ENCODE measurements at regions not wholly inside any gene's neighbourhood (a gene's known extent, or its start where the extent isn't known, plus 50 kb on each side); places are given as distances from the start of the nearest gene placed in this dataset.

DNA sequence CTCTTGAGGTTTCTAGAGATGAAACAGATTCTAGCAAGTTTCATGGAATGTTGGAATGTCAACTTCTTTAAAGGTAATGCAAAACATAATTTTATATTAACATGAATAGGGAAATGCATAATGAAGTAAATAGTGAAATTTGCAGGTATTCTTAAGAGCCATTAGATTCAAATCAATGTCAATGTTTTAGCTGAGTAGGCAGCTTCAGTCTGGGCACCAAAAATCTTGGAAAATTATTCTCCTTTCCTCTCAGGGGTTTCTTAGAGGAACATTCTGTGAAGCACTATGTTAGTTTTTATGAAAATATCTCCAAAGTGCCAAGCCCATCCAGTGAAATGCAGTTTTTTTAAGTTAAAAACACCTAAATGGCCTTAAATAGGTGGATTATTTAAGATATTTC lies 300.8 kb downstream of the PAX1 start:
- TF ChIP-seq, protein P1, sequence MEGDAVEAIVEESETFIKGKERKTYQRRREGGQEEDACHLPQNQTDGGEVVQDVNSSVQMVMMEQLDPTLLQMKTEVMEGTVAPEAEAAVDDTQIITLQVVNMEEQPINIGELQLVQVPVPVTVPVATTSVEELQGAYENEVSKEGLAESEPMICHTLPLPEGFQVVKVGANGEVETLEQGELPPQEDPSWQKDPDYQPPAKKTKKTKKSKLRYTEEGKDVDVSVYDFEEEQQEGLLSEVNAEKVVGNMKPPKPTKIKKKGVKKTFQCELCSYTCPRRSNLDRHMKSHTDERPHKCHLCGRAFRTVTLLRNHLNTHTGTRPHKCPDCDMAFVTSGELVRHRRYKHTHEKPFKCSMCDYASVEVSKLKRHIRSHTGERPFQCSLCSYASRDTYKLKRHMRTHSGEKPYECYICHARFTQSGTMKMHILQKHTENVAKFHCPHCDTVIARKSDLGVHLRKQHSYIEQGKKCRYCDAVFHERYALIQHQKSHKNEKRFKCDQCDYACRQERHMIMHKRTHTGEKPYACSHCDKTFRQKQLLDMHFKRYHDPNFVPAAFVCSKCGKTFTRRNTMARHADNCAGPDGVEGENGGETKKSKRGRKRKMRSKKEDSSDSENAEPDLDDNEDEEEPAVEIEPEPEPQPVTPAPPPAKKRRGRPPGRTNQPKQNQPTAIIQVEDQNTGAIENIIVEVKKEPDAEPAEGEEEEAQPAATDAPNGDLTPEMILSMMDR (IDR thresholded peaks at IDR 0.05): no peak
- TF ChIP-seq JAZF1 (CRISPR knock-in tag; IDR thresholded peaks at IDR 0.05) (no peak), USF2 (CRISPR knock-in tag; IDR thresholded peaks at IDR 0.05) (no peak), ZBTB21 (CRISPR knock-in tag; IDR thresholded peaks at IDR 0.05; ENCODE audit: borderline replicate concordance) (no peak), ELF4 (CRISPR knock-in tag; IDR thresholded peaks at IDR 0.05; ENCODE audit: low read depth) (no peak), SMAD3 (CRISPR knock-in tag; IDR thresholded peaks at IDR 0.05; ENCODE audit: borderline replicate concordance) (no peak), TEAD4 (CRISPR knock-in tag; IDR thresholded peaks at IDR 0.05) (no peak), SMAD4 (CRISPR knock-in tag; IDR thresholded peaks at IDR 0.05) (no peak), ESRRA (CRISPR knock-in tag; IDR thresholded peaks at IDR 0.05; ENCODE audit: borderline replicate concordance) (no peak), JUN (CRISPR knock-in tag; IDR thresholded peaks at IDR 0.05) (no peak)
- TF ChIP-seq, protein P2, sequence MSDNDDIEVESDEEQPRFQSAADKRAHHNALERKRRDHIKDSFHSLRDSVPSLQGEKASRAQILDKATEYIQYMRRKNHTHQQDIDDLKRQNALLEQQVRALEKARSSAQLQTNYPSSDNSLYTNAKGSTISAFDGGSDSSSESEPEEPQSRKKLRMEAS (CRISPR knock-in tag; IDR thresholded peaks at IDR 0.05): no peak
- TF ChIP-seq, protein P3, sequence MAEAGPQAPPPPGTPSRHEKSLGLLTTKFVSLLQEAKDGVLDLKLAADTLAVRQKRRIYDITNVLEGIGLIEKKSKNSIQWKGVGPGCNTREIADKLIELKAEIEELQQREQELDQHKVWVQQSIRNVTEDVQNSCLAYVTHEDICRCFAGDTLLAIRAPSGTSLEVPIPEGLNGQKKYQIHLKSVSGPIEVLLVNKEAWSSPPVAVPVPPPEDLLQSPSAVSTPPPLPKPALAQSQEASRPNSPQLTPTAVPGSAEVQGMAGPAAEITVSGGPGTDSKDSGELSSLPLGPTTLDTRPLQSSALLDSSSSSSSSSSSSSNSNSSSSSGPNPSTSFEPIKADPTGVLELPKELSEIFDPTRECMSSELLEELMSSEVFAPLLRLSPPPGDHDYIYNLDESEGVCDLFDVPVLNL (CRISPR knock-in tag; IDR thresholded peaks at IDR 0.05; ENCODE audit: borderline replicate concordance, low read depth): no peak
- TF ChIP-seq, protein P4, sequence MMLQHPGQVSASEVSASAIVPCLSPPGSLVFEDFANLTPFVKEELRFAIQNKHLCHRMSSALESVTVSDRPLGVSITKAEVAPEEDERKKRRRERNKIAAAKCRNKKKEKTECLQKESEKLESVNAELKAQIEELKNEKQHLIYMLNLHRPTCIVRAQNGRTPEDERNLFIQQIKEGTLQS (CRISPR knock-in tag; conservative IDR thresholded peaks at IDR 0.05): no peak
